Prostate gland (tissue), 2 donors: ENCODE measurements at regions not wholly inside any gene's neighbourhood (a gene's known extent, or its start where the extent isn't known, plus 50 kb on each side); places are given as distances from the start of the nearest gene placed in this dataset.

Experiments used
- CTCF ChIP-seq, 4 experiments: fragments of 200-600 bp in 2 of 4; fragments of 450-650 bp in 2 of 4; sonication (generic) in 2 of 4; IDR thresholded peaks; 1 replicate in 3 of 4; 2 replicates in 1 of 4; pipeline ENCODE4 v1.5.1; 2016 to 2019; ENCODE audit warnings: antibody characterized with exemption in 4 of 4, mild to moderate bottlenecking in 2 of 4, moderate library complexity in 2 of 4
- POLR2A ChIP-seq: fragments of 450-650 bp; IDR thresholded peaks from one replicate; pipeline ENCODE4 v1.6.1; 2016; ENCODE audit warnings: antibody characterized with exemption, mild to moderate bottlenecking
- POLR2AphosphoS5 ChIP-seq: sonication (generic); formaldehyde crosslinking; IDR thresholded peaks from one replicate; pipeline ENCODE4 v1.6.1; 2017; ENCODE audit warnings: antibody characterized with exemption

GRCh38 chr6:47146431-47147174, 104.5 kb upstream of the ADGRF1 start:
- TF ChIP-seq POLR2AphosphoS5 (no peak), CTCF (IDR thresholded peaks at IDR 0.05) (no peak), POLR2A (no peak)
